DND-41 (cell line): ENCODE measurements at regions not wholly inside any gene's neighbourhood (a gene's known extent, or its start where the extent isn't known, plus 50 kb on each side); places are given as distances from the start of the nearest gene placed in this dataset.

Experiments used
- CTCF ChIP-seq: IDR thresholded peaks from 2 replicates; pipeline ENCODE4 v1.5.1; 2012; ENCODE audit warnings: borderline replicate concordance, low read length, moderate library complexity, mild to moderate bottlenecking; ENCODE audit not compliant: poor library complexity, severe bottlenecking; ENCODE audit errors: extremely low read depth
- EZH2 ChIP-seq: IDR thresholded peaks from 3 replicates; pipeline ENCODE4 v1.6.1; 2012; ENCODE audit warnings: borderline replicate concordance, low read depth, mild to moderate bottlenecking, moderate library complexity, low read length, inconsistent platforms; ENCODE audit not compliant: severe bottlenecking

DNA sequence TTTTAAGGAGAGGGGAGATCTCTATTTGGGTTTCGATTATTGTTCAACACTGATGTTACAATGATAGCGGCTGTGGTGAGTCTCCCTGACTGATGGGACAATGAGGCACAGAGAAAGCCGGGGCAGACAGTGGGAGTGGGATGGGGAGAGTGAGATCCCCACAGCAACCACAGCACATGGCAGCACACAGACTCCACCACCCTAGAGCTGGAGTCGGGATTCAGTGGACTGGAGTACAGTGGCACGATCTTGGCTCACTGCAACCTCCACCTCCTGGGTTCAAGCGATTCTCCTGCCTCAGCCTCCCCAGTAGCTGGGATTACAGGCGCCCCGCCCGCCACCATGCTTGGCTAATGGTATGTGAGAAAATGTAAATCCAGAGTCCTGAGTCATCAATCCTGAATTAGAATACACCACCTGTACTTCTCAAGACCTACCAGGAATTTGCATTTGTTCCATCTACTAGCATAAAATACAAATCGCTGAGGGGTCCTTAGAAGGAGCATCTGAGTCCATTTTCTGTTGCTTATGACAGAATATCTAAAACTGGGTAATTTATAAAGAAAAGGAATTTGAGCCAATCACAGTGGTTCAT is 125.8 kb downstream of the TOMM20 start:
- TF ChIP-seq CTCF (no peak), EZH2 (no peak)
